ENCODE measurements at regions not wholly inside any gene's neighbourhood (a gene's known extent, or its start where the extent isn't known, plus 50 kb on each side); places are given as distances from the start of the nearest gene placed in this dataset.

DNA sequence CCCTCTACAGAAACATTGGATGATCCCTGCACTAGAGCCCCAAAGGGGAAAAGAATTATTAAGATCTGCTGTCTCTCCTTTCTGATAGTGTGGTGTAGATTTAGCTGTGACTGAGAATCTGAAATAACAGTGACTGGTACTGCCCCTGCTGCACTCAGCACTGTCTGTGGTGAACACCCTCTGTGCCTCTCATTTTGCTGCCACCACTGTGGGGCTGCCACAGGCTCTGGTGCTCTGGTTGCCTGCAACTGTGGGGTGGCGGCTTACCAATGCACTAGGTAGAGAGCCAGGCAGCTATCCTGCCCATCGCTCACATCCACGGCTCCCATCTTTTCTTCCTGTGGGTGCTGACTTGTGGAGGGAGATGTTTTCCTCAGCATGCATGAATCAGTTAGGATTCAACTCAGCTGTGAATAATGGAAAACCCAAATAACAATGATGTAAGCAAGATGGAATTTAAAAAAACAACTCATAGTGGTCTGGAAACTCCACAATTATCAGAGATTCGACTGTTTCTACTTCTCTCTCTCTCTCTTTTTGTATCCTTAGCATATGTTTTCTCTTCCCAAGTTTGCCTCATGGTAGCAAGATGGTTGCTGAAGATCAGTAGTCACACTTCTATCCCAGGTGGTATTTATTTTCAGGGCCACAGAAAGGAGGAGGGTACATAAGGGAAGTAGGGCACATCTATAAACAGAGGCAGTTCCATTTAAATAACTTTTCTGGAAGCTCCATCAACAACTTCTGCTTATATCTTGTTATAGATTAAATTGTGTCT is 99.8 kb upstream of the DAP start:
- H3K9me3 Mint-ChIP-seq, result peaks cover 0 to 2% of the 10 kb centered on the region in 2 experiments; a peak in 2 of 5 replicates
- H3K36me3 Mint-ChIP-seq (ENCODE audit: insufficient read depth in 1 of 3, low read depth in 3 of 3), result no peaks in the 10 kb centered on the region
- Histone ChIP-seq H3K27ac (ENCODE audit: insufficient read length, low read depth, low read length) (no peak overlapping the region), H3K18ac (ENCODE audit: insufficient read length, low read depth, low read length) (no peak overlapping the region), H2BK20ac (ENCODE audit: low read depth, low read length, poor library complexity, severe bottlenecking) (no peak overlapping the region), H4K91ac (ENCODE audit: insufficient read length, low read depth, low read length) (no peak overlapping the region), H3K79me1 (ENCODE audit: insufficient read depth, low read depth, low read length, poor library complexity, severe bottlenecking) (no peaks in the 10 kb centered on the region), H3K4ac (ENCODE audit: low read depth, low read length) (no peak overlapping the region), H3K27me3 (ENCODE audit: insufficient read depth, low read length) (no peaks in the 10 kb centered on the region), H2BK12ac (ENCODE audit: insufficient read length, low read depth, low read length) (no peak overlapping the region), H4K20me1 (ENCODE audit: control insufficient read depth, insufficient read depth, insufficient read length) (no peaks in the 10 kb centered on the region), H3K23me2 (ENCODE audit: insufficient read length, low read depth, low read length, poor library complexity, severe bottlenecking) (no peaks in the 10 kb centered on the region), H2AK5ac (ENCODE audit: insufficient read length, low read length) (no peak overlapping the region), H2AFZ (ENCODE audit: low read length) (no peak overlapping the region), H4K8ac (replicated peaks; ENCODE audit: insufficient read length, low read depth, low read length) (no peak overlapping the region), H2BK120ac (ENCODE audit: low read depth, low read length, poor library complexity, severe bottlenecking) (no peak overlapping the region), H3K4me2 (ENCODE audit: insufficient read depth, insufficient read length, low read length) (no peak overlapping the region), H3K4me1 (ENCODE audit: insufficient read depth, low read length) (peaks cover 3% of the 10 kb centered on the region; the same call in 1 of the 2 replicates), H2BK5ac (ENCODE audit: insufficient read length, low read length) (no peak overlapping the region), H3K56ac (ENCODE audit: insufficient read length, low read depth, low read length) (no peak overlapping the region), H3K9ac (ENCODE audit: extremely low read depth, insufficient read length, low read length) (no peak overlapping the region), H4K5ac (ENCODE audit: insufficient read length, low read depth, low read length) (no peak overlapping the region), H3K79me2 (ENCODE audit: insufficient read depth, low read length) (no peaks in the 10 kb centered on the region), H2BK15ac (ENCODE audit: low read depth, low read length) (no peak overlapping the region), H3K9me3 (ENCODE audit: control insufficient read depth, low read depth, low read length) (no peaks in the 10 kb centered on the region), H3T11ph (ENCODE audit: low read length) (no peak overlapping the region), H3K14ac (ENCODE audit: insufficient read depth, low read length) (no peak overlapping the region), H3K23ac (ENCODE audit: insufficient read length, low read depth, low read length) (no peak overlapping the region)
- no peak overlapping the region for H3K27ac Mint-ChIP-seq
- no peak overlapping the region for H3K4me3 Mint-ChIP-seq
- TF ChIP-seq CTCF (conservative IDR thresholded peaks at IDR 0.05), result no peak
- H3K27me3 Mint-ChIP-seq (ENCODE audit: low read depth), result peaks cover 35% of the 10 kb centered on the region
- peaks cover 22% of the 10 kb centered on the region in 2 experiments for H3K4me1 Mint-ChIP-seq
- DNase-seq, result no peak
- no CpG with 5 or more reads among the region's 4 CpGs for WGBS (ENCODE audit: extremely low coverage, insufficient read length, low lambda C conversion rate)
